H9 (cell line): ENCODE measurements at regions not wholly inside any gene's neighbourhood (a gene's known extent, or its start where the extent isn't known, plus 50 kb on each side); places are given as distances from the start of the nearest gene placed in this dataset.

Source experiments
- DNase-seq: peaks from one replicate; pipeline ENCODE4 v3.0.0-alpha.2; 2017
- H2AFZ ChIP-seq: one replicate; pipeline ENCODE4 v1.6.1; 2013; ENCODE audit warnings: mild to moderate bottlenecking, low read length, control low read depth, moderate library complexity
- H2AK5ac ChIP-seq: 2 replicates; pipeline ENCODE4 v1.6.1; 2013; ENCODE audit warnings: low read length, control low read depth, mixed read lengths; ENCODE audit not compliant: insufficient read length
- H2BK120ac ChIP-seq: one replicate; pipeline ENCODE4 v1.6.1; 2013; ENCODE audit warnings: low read depth, mild to moderate bottlenecking, low read length, control low read depth, inconsistent platforms; ENCODE audit not compliant: poor library complexity, severe bottlenecking
- H2BK12ac ChIP-seq: 2 replicates; pipeline ENCODE4 v1.6.1; 2013; ENCODE audit warnings: low read length, control low read depth, mixed read lengths, low read depth; ENCODE audit not compliant: insufficient read length
- H2BK15ac ChIP-seq: 2 replicates; pipeline ENCODE4 v1.6.1; 2013; ENCODE audit warnings: low read depth, low read length, control low read depth
- H2BK20ac ChIP-seq: one replicate; pipeline ENCODE4 v1.6.1; 2013; ENCODE audit warnings: low read depth, mild to moderate bottlenecking, low read length, control low read depth, inconsistent platforms; ENCODE audit not compliant: poor library complexity, severe bottlenecking
- H2BK5ac ChIP-seq: 2 replicates; pipeline ENCODE4 v1.6.1; 2013; ENCODE audit warnings: low read length, control low read depth, mixed read lengths; ENCODE audit not compliant: insufficient read length
- H3K14ac ChIP-seq: 2 replicates; pipeline ENCODE4 v1.6.1; 2013; ENCODE audit warnings: low read length, control low read depth; ENCODE audit not compliant: insufficient read depth
- H3K18ac ChIP-seq: 2 replicates; pipeline ENCODE4 v1.6.1; 2013; ENCODE audit warnings: low read depth, mild to moderate bottlenecking, mixed read lengths, low read length, control low read depth; ENCODE audit not compliant: insufficient read length
- H3K23ac ChIP-seq: 2 replicates; pipeline ENCODE4 v1.6.1; 2013; ENCODE audit warnings: low read length, control low read depth, mixed read lengths, low read depth; ENCODE audit not compliant: insufficient read length
- H3K23me2 ChIP-seq: 2 replicates; pipeline ENCODE4 v1.6.1; 2013; ENCODE audit warnings: low read depth, mild to moderate bottlenecking, mixed read lengths, low read length, control low read depth; ENCODE audit not compliant: insufficient read length, poor library complexity, severe bottlenecking
- H3K27ac ChIP-seq: 2 replicates; pipeline ENCODE4 v1.5.1; 2013; ENCODE audit warnings: low read length, control low read depth, mixed read lengths, low read depth; ENCODE audit not compliant: insufficient read length
- H3K27me3 ChIP-seq: 2 replicates; pipeline ENCODE4 v1.6.1; 2013; ENCODE audit warnings: low read length, control low read depth, inconsistent platforms; ENCODE audit not compliant: insufficient read depth
- H3K4ac ChIP-seq: 2 replicates; pipeline ENCODE4 v1.6.1; 2013; ENCODE audit warnings: low read depth, mild to moderate bottlenecking, control low read depth, inconsistent platforms, low read length, moderate library complexity
- H3K4me1 ChIP-seq: 2 replicates; pipeline ENCODE4 v1.6.1; 2013; ENCODE audit warnings: low read length, control low read depth, inconsistent platforms; ENCODE audit not compliant: insufficient read depth
- H3K4me2 ChIP-seq: 2 replicates; pipeline ENCODE4 v1.6.1; 2013; ENCODE audit warnings: low read length, control low read depth, mixed read lengths; ENCODE audit not compliant: insufficient read length, insufficient read depth
- H3K56ac ChIP-seq: 2 replicates; pipeline ENCODE4 v1.6.1; 2013; ENCODE audit warnings: low read depth, mild to moderate bottlenecking, mixed read lengths, low read length, control low read depth; ENCODE audit not compliant: insufficient read length
- H3K79me1 ChIP-seq: 2 replicates; pipeline ENCODE4 v1.6.1; 2013; ENCODE audit warnings: low read depth, mild to moderate bottlenecking, moderate library complexity, low read length, control low read depth, inconsistent platforms; ENCODE audit not compliant: insufficient read depth, poor library complexity, severe bottlenecking
- H3K79me2 ChIP-seq: 2 replicates; pipeline ENCODE4 v1.6.1; 2013; ENCODE audit warnings: low read length, control low read depth, inconsistent platforms; ENCODE audit not compliant: insufficient read depth
- H3K9ac ChIP-seq: 2 replicates; pipeline ENCODE4 v1.6.1; 2013; ENCODE audit warnings: low read length, control low read depth, mixed read lengths; ENCODE audit not compliant: insufficient read length; ENCODE audit errors: extremely low read depth
- H3K9me3 ChIP-seq: one replicate; pipeline ENCODE4 v1.6.1; 2013; ENCODE audit warnings: low read depth, low read length, inconsistent platforms; ENCODE audit not compliant: control insufficient read depth
- H3T11ph ChIP-seq: one replicate; pipeline ENCODE4 v1.6.1; 2013; ENCODE audit warnings: mild to moderate bottlenecking, low read length, control low read depth, inconsistent platforms
- H4K20me1 ChIP-seq: one replicate; pipeline ENCODE4 v1.6.1; 2013; ENCODE audit not compliant: control insufficient read depth, insufficient read length, insufficient read depth
- H4K5ac ChIP-seq: 2 replicates; pipeline ENCODE4 v1.6.1; 2013; ENCODE audit warnings: low read depth, mild to moderate bottlenecking, mixed read lengths, low read length, control low read depth; ENCODE audit not compliant: insufficient read length
- H4K8ac ChIP-seq: replicated peaks from 2 replicates; pipeline ENCODE4 v1.6.1; 2013; ENCODE audit warnings: low read length, control low read depth, mixed read lengths, low read depth; ENCODE audit not compliant: insufficient read length
- H4K91ac ChIP-seq: 2 replicates; pipeline ENCODE4 v1.6.1; 2013; ENCODE audit warnings: low read depth, mild to moderate bottlenecking, moderate library complexity, mixed read lengths, low read length, control low read depth; ENCODE audit not compliant: insufficient read length
- H3K27ac Mint-ChIP-seq, 3 experiments: 2 replicates in 2 of 3; 3 replicates in 1 of 3; pipeline ENCODE4 v1.8.0; 2020 to 2021; ENCODE audit warnings: mixed read lengths in 3 of 3, mild to moderate bottlenecking in 1 of 3, moderate library complexity in 1 of 3
- H3K27me3 Mint-ChIP-seq: 2 replicates; pipeline ENCODE4 v1.8.0; 2021; ENCODE audit warnings: low read depth, mild to moderate bottlenecking, moderate library complexity, mixed read lengths
- H3K36me3 Mint-ChIP-seq, 3 experiments: 2 replicates in 2 of 3; 3 replicates in 1 of 3; pipeline ENCODE4 v1.8.0; 2020 to 2021; ENCODE audit warnings: low read depth in 3 of 3, mixed read lengths in 3 of 3; ENCODE audit not compliant: insufficient read depth in 1 of 3
- H3K4me1 Mint-ChIP-seq, 2 experiments: 2 replicates each; pipeline ENCODE4 v1.8.0; 2020; ENCODE audit warnings: mixed read lengths in 2 of 2
- H3K4me3 Mint-ChIP-seq, 2 experiments: 2 replicates in 1 of 2; 3 replicates in 1 of 2; pipeline ENCODE4 v1.8.0; 2020 to 2021; ENCODE audit warnings: mild to moderate bottlenecking in 2 of 2, mixed read lengths in 2 of 2, moderate library complexity in 1 of 2
- H3K9me3 Mint-ChIP-seq, 2 experiments: 2 replicates in 1 of 2; 3 replicates in 1 of 2; pipeline ENCODE4 v1.8.0; 2020; ENCODE audit warnings: mild to moderate bottlenecking in 2 of 2, mixed read lengths in 2 of 2, moderate library complexity in 1 of 2
- WGBS: extraction: QIAGEN DNeasy Blood & Tissue Kit; methylation state at CpG from one replicate; pipeline ENCODE4 v1.1.7; 2013; ENCODE audit warnings: missing lambda C conversion rate, low lambda C conversion rate, mixed read lengths; ENCODE audit not compliant: insufficient read length; ENCODE audit errors: extremely low coverage; 5-methylcytosine and 5-hydroxymethylcytosine counted together
- TF ChIP-seq, protein P1 (sequence below): fragments of 200-600 bp; sonication (generic); conservative IDR thresholded peaks from 3 replicates; pipeline ENCODE4 v1.8.0; 2021; ENCODE audit warnings: antibody characterized with exemption, mild to moderate bottlenecking

DNA sequence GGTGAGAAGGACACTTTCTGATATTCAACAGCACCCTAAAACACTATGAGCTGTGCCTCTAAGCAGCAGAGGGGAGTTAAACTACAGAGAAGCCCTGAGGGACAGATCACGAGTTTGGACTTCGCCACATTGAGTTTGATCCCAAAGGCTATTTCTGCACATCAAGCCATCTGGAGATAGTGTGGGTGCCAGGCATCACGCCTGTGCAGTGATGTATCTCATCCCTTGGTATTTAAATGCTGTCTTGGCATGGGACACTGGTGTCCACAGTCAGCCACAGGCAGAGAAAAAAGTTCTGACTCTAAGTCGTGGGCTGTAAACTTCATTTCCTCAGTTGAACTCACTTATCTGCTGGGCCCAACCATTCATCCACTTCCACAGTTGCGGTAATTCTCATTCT lies 742.3 kb upstream of the CELF4 start:
- H3K9me3 Mint-ChIP-seq = no peaks in the 10 kb centered on the region
- H3K36me3 Mint-ChIP-seq = no peaks in the 10 kb centered on the region

More for the DNA sequence above, 742.3 kb upstream of the CELF4 start:
- no peak for DNase-seq
- H4K91ac ChIP-seq = no peak overlapping the region
- no peak overlapping the region for H3K14ac ChIP-seq
- no peak overlapping the region for H3K4me3 Mint-ChIP-seq
- no peak overlapping the region for H3K18ac ChIP-seq
- H3K9me3 ChIP-seq = no peaks in the 10 kb centered on the region
- H3K27ac ChIP-seq = no peak overlapping the region
- no peak overlapping the region for H2BK12ac ChIP-seq
- no peaks in the 10 kb centered on the region for H3K4me1 ChIP-seq
- no peak overlapping the region for H3K23ac ChIP-seq
- H3K23me2 ChIP-seq = no peaks in the 10 kb centered on the region
- no peak overlapping the region for H2BK5ac ChIP-seq
- H3K4ac ChIP-seq = no peak overlapping the region
- no peak overlapping the region for H2AFZ ChIP-seq
- H2BK15ac ChIP-seq = no peak overlapping the region
- TF ChIP-seq, protein P1, sequence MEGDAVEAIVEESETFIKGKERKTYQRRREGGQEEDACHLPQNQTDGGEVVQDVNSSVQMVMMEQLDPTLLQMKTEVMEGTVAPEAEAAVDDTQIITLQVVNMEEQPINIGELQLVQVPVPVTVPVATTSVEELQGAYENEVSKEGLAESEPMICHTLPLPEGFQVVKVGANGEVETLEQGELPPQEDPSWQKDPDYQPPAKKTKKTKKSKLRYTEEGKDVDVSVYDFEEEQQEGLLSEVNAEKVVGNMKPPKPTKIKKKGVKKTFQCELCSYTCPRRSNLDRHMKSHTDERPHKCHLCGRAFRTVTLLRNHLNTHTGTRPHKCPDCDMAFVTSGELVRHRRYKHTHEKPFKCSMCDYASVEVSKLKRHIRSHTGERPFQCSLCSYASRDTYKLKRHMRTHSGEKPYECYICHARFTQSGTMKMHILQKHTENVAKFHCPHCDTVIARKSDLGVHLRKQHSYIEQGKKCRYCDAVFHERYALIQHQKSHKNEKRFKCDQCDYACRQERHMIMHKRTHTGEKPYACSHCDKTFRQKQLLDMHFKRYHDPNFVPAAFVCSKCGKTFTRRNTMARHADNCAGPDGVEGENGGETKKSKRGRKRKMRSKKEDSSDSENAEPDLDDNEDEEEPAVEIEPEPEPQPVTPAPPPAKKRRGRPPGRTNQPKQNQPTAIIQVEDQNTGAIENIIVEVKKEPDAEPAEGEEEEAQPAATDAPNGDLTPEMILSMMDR = no peak
- no peaks in the 10 kb centered on the region for H3K27me3 ChIP-seq
- no peak overlapping the region for H3K56ac ChIP-seq
- no peak overlapping the region for H2BK120ac ChIP-seq
- no peaks in the 10 kb centered on the region for H4K20me1 ChIP-seq
- H2AK5ac ChIP-seq = no peak overlapping the region
- H3K9ac ChIP-seq = no peak overlapping the region
- no peak overlapping the region for H3K27ac Mint-ChIP-seq
- no CpG with 5 or more reads among the region's 5 CpGs for WGBS
- H3K4me2 ChIP-seq = no peak overlapping the region
- H3K79me2 ChIP-seq = no peaks in the 10 kb centered on the region
- H3K4me1 Mint-ChIP-seq = peaks cover 11 to 16% of the 10 kb centered on the region in 2 experiments; a peak in 3 of 4 replicates
- no peak overlapping the region for H4K5ac ChIP-seq
- no peak overlapping the region for H4K8ac ChIP-seq
- no peaks in the 10 kb centered on the region for H3K79me1 ChIP-seq
- no peaks in the 10 kb centered on the region for H3K27me3 Mint-ChIP-seq
- H3T11ph ChIP-seq = no peak overlapping the region
- H2BK20ac ChIP-seq = no peak overlapping the region
